ENCODE measurements at regions not wholly inside any gene's neighbourhood (a gene's known extent, or its start where the extent isn't known, plus 50 kb on each side); places are given as distances from the start of the nearest gene placed in this dataset.

- no peak for TF ChIP-seq CTCF (IDR thresholded peaks at IDR 0.05; ENCODE audit: low read depth, low read length, poor library complexity, severe bottlenecking)
- no peak for TF ChIP-seq EZH2phosphoT487 (IDR thresholded peaks at IDR 0.05; ENCODE audit: borderline replicate concordance, low read length)
These were observed 94.5 kb upstream of the RASGEF1B start for GRCh38 chr4:81566161-81566591.

Data from DOHH2 (cell line).